Esophagus squamous epithelium (tissue), 4 donors: ENCODE measurements at regions not wholly inside any gene's neighbourhood (a gene's known extent, or its start where the extent isn't known, plus 50 kb on each side); places are given as distances from the start of the nearest gene placed in this dataset.

Experiments
- CTCF ChIP-seq, 6 experiments: fragments of 450-650 bp in 4 of 6; fragments of 200-600 bp in 2 of 6; sonication (generic) in 2 of 6; IDR thresholded peaks; one replicate each; pipeline ENCODE4 v1.5.1; 2016 to 2019; ENCODE audit warnings: antibody characterized with exemption in 6 of 6, mild to moderate bottlenecking in 4 of 6, moderate library complexity in 4 of 6
- POLR2A ChIP-seq, 4 donors: fragments of 450-650 bp; IDR thresholded peaks; one replicate each; pipeline ENCODE4 v1.6.1; 2017; ENCODE audit warnings: antibody characterized with exemption in 4 of 4, mild to moderate bottlenecking in 4 of 4, moderate library complexity in 3 of 4

GRCh38 chr1:222306512-222306911 is 241.4 kb downstream of the HHIPL2 start:
- no peak for TF ChIP-seq CTCF (IDR thresholded peaks at IDR 0.05)
- TF ChIP-seq POLR2A (IDR thresholded peaks at IDR 0.05): no peak
